ENCODE measurements at regions not wholly inside any gene's neighbourhood (a gene's known extent, or its start where the extent isn't known, plus 50 kb on each side); places are given as distances from the start of the nearest gene placed in this dataset.
A peak's percentile ranks its signal among the peaks of the same experiment; 100 is the strongest.

DNA sequence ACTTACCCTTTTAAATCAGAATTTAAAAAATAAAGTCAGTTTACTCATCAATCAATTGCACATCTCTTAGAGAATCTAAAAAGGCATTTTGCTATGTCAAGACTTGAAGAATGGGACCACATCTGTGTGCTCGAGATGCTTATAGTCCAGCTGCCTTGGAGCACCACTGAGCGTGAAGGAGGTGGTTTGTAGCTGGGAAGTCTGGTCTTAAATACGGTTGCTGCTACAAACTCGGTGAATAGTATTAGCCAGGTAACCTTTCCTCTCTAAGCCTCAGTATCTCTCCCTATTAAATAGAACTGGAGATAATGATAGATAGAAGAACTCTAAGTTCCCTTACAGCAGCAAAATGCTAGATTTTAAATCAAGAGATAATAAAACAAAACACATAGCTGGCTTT is 289.7 kb downstream of the TRIB2 start:
- Histone ChIP-seq H3K27ac (ENCODE audit: extremely low read depth, low read depth, low read length) (no peak overlapping the region), H3K9ac (ENCODE audit: insufficient read depth in 1 of 2, low read depth in 2 of 2, low read length in 2 of 2) (no peak overlapping the region), H2AFZ (ENCODE audit: low read depth, low read length) (peak overlapping the region; percentile 69; the same call in 1 of the 2 replicates), H4K20me1 (replicated peaks; ENCODE audit: control insufficient read depth, insufficient read depth, low read length) (no peaks in the 10 kb centered on the region), H3K9me1 (ENCODE audit: control insufficient read depth, insufficient read depth, low read length) (no peaks in the 10 kb centered on the region), H3K4me1 (replicated peaks in 1 of 2; ENCODE audit: control insufficient read depth in 2 of 2, insufficient read depth in 2 of 2, low read length in 2 of 2) (peaks cover 0 to 2% of the 10 kb centered on the region in 2 experiments; a peak in 1 of 5 replicates), H3K4me2 (ENCODE audit: insufficient read depth, low read length) (no peak overlapping the region), H3K9me3 (replicated peaks; ENCODE audit: control insufficient read depth, insufficient read depth, low read depth, low read length) (no peaks in the 10 kb centered on the region), H3K27me3 (ENCODE audit: control insufficient read depth in 2 of 2, insufficient read depth in 2 of 2, low read length in 2 of 2) (peaks cover 0 to 5% of the 10 kb centered on the region in 2 experiments; a peak in 1 of 5 replicates), H3K36me3 (ENCODE audit: control insufficient read depth, insufficient read depth, low read length) (no peaks in the 10 kb centered on the region), H3K4me3 (no peak overlapping the region), H3K79me2 (ENCODE audit: control insufficient read depth, insufficient read depth, low read length) (no peaks in the 10 kb centered on the region)
- 48% methylated on average over 4 of the region's 4 CpGs for WGBS (ENCODE audit: insufficient coverage, low coverage, missing lambda C conversion rate)
- in situ Hi-C loops (cut with MboI): loop anchor here (25.0 kb wide), 1 partner anchor 269 kb away; no protein-coding TSS in a partner anchor
- intact Hi-C loops (cut with micrococcal nuclease): loop anchor here (2.0 to 10.0 kb wide), 5 partner anchors 76 to 1052 kb away; no protein-coding TSS in a partner anchor
- DNase-seq (ENCODE audit: extremely low read depth in 1 of 4, low spot score in 3 of 4) (no peak), FAIRE-seq (no peak), ATAC-seq (0 out of 3 replicates have a peak, but pooled peaks have one; percentile 15)
- ChIA-PET CTCF (ENCODE audit: low intra/inter-chr PET ratio) (interaction anchor here (0.7 to 4.1 kb wide), 3 partner anchors 125 to 1177 kb away, joined by 3 to 35 read pairs (median 9); no protein-coding TSS in a partner anchor), POLR2A (interaction anchor here (0.6 kb wide), 1 partner anchor 263 kb away, joined by 3 read pairs; no protein-coding TSS in a partner anchor)
- BruUV-seq (replicated peaks): no TSS peak
- TF ChIP-seq KLF13 (tag; IDR thresholded peaks at IDR 0.05; ENCODE audit: borderline replicate concordance, low read depth) (no peak), VEZF1 (CRISPR knock-in tag; IDR thresholded peaks at IDR 0.05) (no peak), RBM34 (IDR thresholded peaks at IDR 0.05; ENCODE audit: borderline replicate concordance, insufficient read depth, low read length) (no peak), E2F3 (CRISPR knock-in tag; IDR thresholded peaks at IDR 0.05) (no peak), ZNF79 (CRISPR knock-in tag; IDR thresholded peaks at IDR 0.05; ENCODE audit: low read depth) (no peak), HSF4 (CRISPR knock-in tag; IDR thresholded peaks at IDR 0.05; ENCODE audit: borderline replicate concordance) (no peak), SOX6 (IDR thresholded peaks at IDR 0.05) (no peak)
